HCT116 (cell line): ENCODE measurements at regions not wholly inside any gene's neighbourhood (a gene's known extent, or its start where the extent isn't known, plus 50 kb on each side); places are given as distances from the start of the nearest gene placed in this dataset.

ENCODE experiments used
- ATAC-seq: fragments of 200-7000 bp; cut with Tn5 transposase; 2 replicates; pipeline ENCODE4 v1.9.1; 2020; ENCODE audit warnings: mild to moderate bottlenecking, moderate library complexity
- BruUV-seq: library from RNA; stranded (reverse); fragments of 400-500 nt; replicated peaks from 2 replicates; lab custom pipeline; 2021; lab: Mats Ljungman, UMichigan
- CTCF ChIA-PET: fragments of 300-600 bp; sonication (Branson Sonifier 250); formaldehyde crosslinking; loops from one replicate; lab custom pipeline; 2021; ENCODE audit warnings: antibody characterized with exemption; lab: Charles Lee
- POLR2A ChIA-PET: fragments of 300-600, 350-600 bp; sonication (Branson Sonifier 250); formaldehyde crosslinking; loops from one replicate; lab custom pipeline; 2021; ENCODE audit warnings: antibody characterized with exemption; lab: Charles Lee
- RAD21 ChIA-PET, 2 experiments: fragments of 300-600 bp; sonication (Branson Sonifier 250); formaldehyde crosslinking; loops; one replicate each; lab custom pipeline; 2023; ENCODE audit warnings: low total read pairs in 2 of 2; ENCODE audit not compliant: uncharacterized antibody in 2 of 2, unreplicated experiment in 2 of 2, low non-redundant PET in 1 of 2; lab: Charles Lee
- DNase-seq: peaks from one replicate; pipeline ENCODE4 v3.0.0-alpha.2; 2010; ENCODE audit warnings: low read depth, low spot score
- H2AFZ ChIP-seq: fragments of 200-600 bp; shearing (Covaris generic), sonication (generic); 2 replicates; pipeline ENCODE4 v1.6.1; 2017; ENCODE audit warnings: low read depth, mixed run types, mixed read lengths, antibody characterized with exemption, low read length; ENCODE audit not compliant: poor library complexity, severe bottlenecking
- H3K27ac ChIP-seq: 2 replicates; pipeline ENCODE4 v1.5.1; 2012; ENCODE audit warnings: low read depth, low read length
- H3K27me3 ChIP-seq: fragments of 200-600 bp; sonication (generic); 2 replicates; pipeline ENCODE4 v1.6.1; 2016; ENCODE audit warnings: mixed run types, low read length, mixed read lengths; ENCODE audit not compliant: insufficient read depth
- H3K36me3 ChIP-seq, 2 experiments: fragments of 200-500 bp in 1 of 2; fragments of 200-600 bp in 1 of 2; sonication (Bioruptor generic) in 1 of 2; sonication (generic) in 1 of 2; 2 replicates each; pipeline versions ENCODE4 v1.5.1 to v1.6.1; 2014 to 2016; ENCODE audit warnings: low read length in 2 of 2, inconsistent platforms in 1 of 2, mixed read lengths in 1 of 2, mixed run types in 1 of 2; ENCODE audit not compliant: insufficient read depth in 2 of 2, control insufficient read depth in 1 of 2
- H3K4me1 ChIP-seq, 2 experiments: fragments of 200-600 bp in 1 of 2; sonication (generic) in 1 of 2; 2 replicates each; pipeline versions ENCODE4 v1.5.1 to v1.6.1; 2012 to 2017; ENCODE audit warnings: low read length in 2 of 2, inconsistent platforms in 1 of 2, mild to moderate bottlenecking in 1 of 2, mixed read lengths in 1 of 2, mixed run types in 1 of 2, moderate library complexity in 1 of 2; ENCODE audit not compliant: insufficient read depth in 2 of 2, control insufficient read depth in 1 of 2
- H3K4me2 ChIP-seq: fragments of 200-600 bp; sonication (generic); 2 replicates; pipeline ENCODE4 v1.6.1; 2017; ENCODE audit warnings: mixed run types, low read length, mixed read lengths
- H3K4me3 ChIP-seq, 2 experiments: fragments of 200-600 bp in 1 of 2; sonication (generic) in 1 of 2; replicated peaks in 1 of 2; 2 replicates each; pipeline ENCODE4 v1.5.1; 2011 to 2016; ENCODE audit warnings: low read length in 2 of 2, control low read depth in 1 of 2, low read depth in 1 of 2, mild to moderate bottlenecking in 1 of 2, mixed read lengths in 1 of 2, mixed run types in 1 of 2
- H3K79me2 ChIP-seq: fragments of 200-600 bp; sonication (generic); 2 replicates; pipeline ENCODE4 v1.6.1; 2017; ENCODE audit warnings: mild to moderate bottlenecking, mixed run types, low read length, moderate library complexity, mixed read lengths; ENCODE audit not compliant: insufficient read depth
- H3K9ac ChIP-seq: fragments of 200-600 bp; sonication (generic); 2 replicates; pipeline ENCODE4 v1.6.1; 2016; ENCODE audit warnings: low read length, mixed read lengths
- H3K9me2 ChIP-seq: fragments of 200-600 bp; sonication (generic), shearing (Covaris generic); 2 replicates; pipeline ENCODE4 v1.6.1; 2017; ENCODE audit warnings: mixed run types, mild to moderate bottlenecking, moderate library complexity; ENCODE audit not compliant: insufficient read depth
- H3K9me3 ChIP-seq, 2 experiments: fragments of 200-500 bp in 1 of 2; fragments of 200-600 bp in 1 of 2; sonication (Bioruptor generic) in 1 of 2; sonication (generic) in 1 of 2; 2 replicates each; pipeline ENCODE4 v1.6.1; 2014 to 2017; ENCODE audit warnings: low read length in 2 of 2, mixed read lengths in 2 of 2, inconsistent platforms in 1 of 2, low read depth in 1 of 2, mild to moderate bottlenecking in 1 of 2, mixed run types in 1 of 2, moderate library complexity in 1 of 2; ENCODE audit not compliant: control insufficient read depth in 1 of 2, insufficient read depth in 1 of 2
- H4K20me1 ChIP-seq: fragments of 200-600 bp; sonication (generic), shearing (Covaris generic); 2 replicates; pipeline ENCODE4 v1.6.1; 2017; ENCODE audit warnings: mixed run types, mild to moderate bottlenecking, moderate library complexity; ENCODE audit not compliant: insufficient read depth
- CBX3 ChIP-seq: IDR thresholded peaks from 2 replicates; pipeline ENCODE4 v1.6.1; 2012; ENCODE audit warnings: low read depth
- CEBPB ChIP-seq: IDR thresholded peaks from 2 replicates; pipeline ENCODE4 v1.6.1; 2012; ENCODE audit warnings: low read depth
- EGR1 ChIP-seq: IDR thresholded peaks from 2 replicates; pipeline ENCODE4 v1.6.1; 2012; ENCODE audit warnings: low read depth
- ELF1 ChIP-seq: IDR thresholded peaks from 2 replicates; pipeline ENCODE4 v1.6.1; 2012; ENCODE audit warnings: low read depth, borderline replicate concordance
- EZH2 ChIP-seq: fragments of 200-600 bp; sonication (generic); IDR thresholded peaks from 2 replicates; pipeline ENCODE4 v1.6.1; 2017; ENCODE audit warnings: antibody characterized with exemption, mixed run types
- FOSL1 ChIP-seq: IDR thresholded peaks from 2 replicates; pipeline ENCODE4 v1.6.1; 2012; ENCODE audit warnings: low read depth
- JUND ChIP-seq: IDR thresholded peaks from 2 replicates; pipeline ENCODE4 v1.6.1; 2012
- POLR2A ChIP-seq: IDR thresholded peaks from 2 replicates; pipeline ENCODE4 v1.7.0; 2011; ENCODE audit warnings: borderline replicate concordance; ENCODE audit not compliant: insufficient read depth, insufficient read length; ENCODE audit errors: extremely low read depth
- POLR2AphosphoS5 ChIP-seq: IDR thresholded peaks from 2 replicates; pipeline ENCODE4 v1.6.1; 2011; ENCODE audit warnings: mild to moderate bottlenecking, low read depth, low read length, moderate library complexity
- RAD21 ChIP-seq: IDR thresholded peaks from 2 replicates; pipeline ENCODE4 v1.6.1; 2012; ENCODE audit warnings: low read depth, mild to moderate bottlenecking
- SIN3A ChIP-seq: IDR thresholded peaks from 2 replicates; pipeline ENCODE4 v1.6.1; 2012; ENCODE audit warnings: low read depth
- SP1 ChIP-seq: IDR thresholded peaks from 2 replicates; pipeline ENCODE4 v1.6.1; 2012; ENCODE audit warnings: low read depth
- SRF ChIP-seq: IDR thresholded peaks from 2 replicates; pipeline ENCODE4 v1.6.1; 2012; ENCODE audit warnings: low read depth
- TCF7L2 ChIP-seq: IDR thresholded peaks from 2 replicates; pipeline ENCODE4 v1.7.0; 2011; ENCODE audit warnings: borderline replicate concordance, inconsistent platforms; ENCODE audit not compliant: insufficient read depth, insufficient read length; ENCODE audit errors: extremely low read depth
- ZFX ChIP-seq: fragments of 450-650 bp; IDR thresholded peaks from 2 replicates; pipeline ENCODE4 v1.6.1; 2017
- ZNF274 ChIP-seq: fragments of 200-500 bp; sonication (Bioruptor generic); IDR thresholded peaks from 2 replicates; pipeline ENCODE4 v1.6.1; 2014; ENCODE audit warnings: mild to moderate bottlenecking, low read depth, low read length, inconsistent platforms
- intact Hi-C: fragments of 100-400 bp; cut with micrococcal nuclease; formaldehyde crosslinking; loops from 2 replicates; pipeline ENCODE4 v1.10.0; 2022
- TF ChIP-seq, protein P1 (sequence below), 3 experiments: fragments of 200-600 bp in 1 of 3; sonication (generic) in 1 of 3; IDR thresholded peaks in 2 of 3; conservative IDR thresholded peaks in 1 of 3; 2 replicates each; pipeline ENCODE4 v1.5.1; 2012 to 2017; ENCODE audit warnings: low read depth in 2 of 3, low read length in 2 of 3, antibody characterized with exemption in 1 of 3, borderline replicate concordance in 1 of 3, control low read depth in 1 of 3, mild to moderate bottlenecking in 1 of 3, mixed read lengths in 1 of 3, mixed run types in 1 of 3, moderate library complexity in 1 of 3; ENCODE audit not compliant: insufficient read depth in 1 of 3
- TF ChIP-seq, protein P2 (sequence below): IDR thresholded peaks from 2 replicates; pipeline ENCODE4 v1.6.1; 2012

DNA sequence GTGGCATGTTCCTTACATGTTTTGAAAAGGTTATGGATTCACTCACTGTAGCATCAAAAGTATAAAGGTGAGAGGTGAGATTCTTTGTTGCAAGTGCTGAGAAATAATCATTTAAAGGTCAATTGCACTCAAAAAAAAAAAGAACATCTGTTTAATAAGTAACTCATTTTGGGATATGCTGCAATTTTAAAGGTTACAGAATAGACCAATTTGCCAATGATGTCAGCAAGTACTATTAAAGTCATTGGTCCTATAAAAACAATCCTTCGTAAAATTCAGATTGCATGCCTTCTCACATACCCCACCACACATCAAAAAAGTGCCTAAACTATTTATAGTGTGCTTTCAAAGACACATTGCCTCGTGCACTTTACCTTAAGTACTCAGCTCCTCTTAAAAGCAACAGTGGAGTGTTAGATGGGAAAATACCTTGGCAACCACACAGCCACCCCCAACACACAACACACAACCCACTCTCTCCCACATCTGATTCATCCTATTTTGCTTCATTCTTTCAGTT is 218.2 kb upstream of the ADGRL2 start:
- POLR2A ChIA-PET, result no interaction called here
- intact Hi-C loops, result no loop called here
- DNase-seq, result no peak
- Histone ChIP-seq H3K27me3 (no peaks in the 10 kb centered on the region), H3K9me2 (no peaks in the 10 kb centered on the region), H3K36me3 (no peaks in the 10 kb centered on the region), H3K4me3 (no peak overlapping the region), H3K27ac (no peak overlapping the region), H4K20me1 (no peaks in the 10 kb centered on the region), H3K4me1 (no peaks in the 10 kb centered on the region), H2AFZ (no peak overlapping the region), H3K9me3 (no peaks in the 10 kb centered on the region), H3K79me2 (no peaks in the 10 kb centered on the region), H3K9ac (no peak overlapping the region), H3K4me2 (no peak overlapping the region)
- no TSS peak for BruUV-seq
- TF ChIP-seq ZNF274 (no peak), EGR1 (no peak), CBX3 (no peak), FOSL1 (no peak), TCF7L2 (no peak), SP1 (no peak), ZFX (no peak), RAD21 (no peak), POLR2AphosphoS5 (no peak), ELF1 (no peak), SIN3A (no peak), JUND (no peak), CEBPB (no peak), POLR2A (no peak), SRF (no peak), EZH2 (no peak)
- TF ChIP-seq, protein P1, sequence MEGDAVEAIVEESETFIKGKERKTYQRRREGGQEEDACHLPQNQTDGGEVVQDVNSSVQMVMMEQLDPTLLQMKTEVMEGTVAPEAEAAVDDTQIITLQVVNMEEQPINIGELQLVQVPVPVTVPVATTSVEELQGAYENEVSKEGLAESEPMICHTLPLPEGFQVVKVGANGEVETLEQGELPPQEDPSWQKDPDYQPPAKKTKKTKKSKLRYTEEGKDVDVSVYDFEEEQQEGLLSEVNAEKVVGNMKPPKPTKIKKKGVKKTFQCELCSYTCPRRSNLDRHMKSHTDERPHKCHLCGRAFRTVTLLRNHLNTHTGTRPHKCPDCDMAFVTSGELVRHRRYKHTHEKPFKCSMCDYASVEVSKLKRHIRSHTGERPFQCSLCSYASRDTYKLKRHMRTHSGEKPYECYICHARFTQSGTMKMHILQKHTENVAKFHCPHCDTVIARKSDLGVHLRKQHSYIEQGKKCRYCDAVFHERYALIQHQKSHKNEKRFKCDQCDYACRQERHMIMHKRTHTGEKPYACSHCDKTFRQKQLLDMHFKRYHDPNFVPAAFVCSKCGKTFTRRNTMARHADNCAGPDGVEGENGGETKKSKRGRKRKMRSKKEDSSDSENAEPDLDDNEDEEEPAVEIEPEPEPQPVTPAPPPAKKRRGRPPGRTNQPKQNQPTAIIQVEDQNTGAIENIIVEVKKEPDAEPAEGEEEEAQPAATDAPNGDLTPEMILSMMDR (IDR thresholded peaks at IDR 0.05 in 2 of 3, conservative IDR thresholded peaks at IDR 0.05 in 1 of 3; ENCODE audit: borderline replicate concordance in 1 of 3, insufficient read depth in 1 of 3, low read depth in 2 of 3, low read length in 2 of 3), result no peak
- TF ChIP-seq, protein P2, sequence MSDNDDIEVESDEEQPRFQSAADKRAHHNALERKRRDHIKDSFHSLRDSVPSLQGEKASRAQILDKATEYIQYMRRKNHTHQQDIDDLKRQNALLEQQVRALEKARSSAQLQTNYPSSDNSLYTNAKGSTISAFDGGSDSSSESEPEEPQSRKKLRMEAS, result no peak
- ATAC-seq, result no peak
- CTCF ChIA-PET, result no interaction called here
- RAD21 ChIA-PET, result no interaction called here
